Glutamatergic neuron (in vitro differentiated cells): ENCODE measurements at regions not wholly inside any gene's neighbourhood (a gene's known extent, or its start where the extent isn't known, plus 50 kb on each side); places are given as distances from the start of the nearest gene placed in this dataset.

Source experiments
- DNase-seq: peaks from one replicate; pipeline ENCODE4 v3.0.0; 2022
- H3K27ac Mint-ChIP-seq: one replicate; pipeline ENCODE4 v1.8.0; 2020; ENCODE audit warnings: mild to moderate bottlenecking, mixed read lengths, inconsistent platforms; ENCODE audit not compliant: unreplicated experiment
- H3K27me3 Mint-ChIP-seq: one replicate; pipeline ENCODE4 v1.8.0; 2020; ENCODE audit warnings: mild to moderate bottlenecking, moderate library complexity, mixed read lengths, inconsistent platforms; ENCODE audit not compliant: unreplicated experiment
- H3K36me3 Mint-ChIP-seq: one replicate; pipeline ENCODE4 v1.8.0; 2020; ENCODE audit warnings: mild to moderate bottlenecking, mixed read lengths, inconsistent platforms; ENCODE audit not compliant: unreplicated experiment
- H3K4me1 Mint-ChIP-seq: one replicate; pipeline ENCODE4 v1.8.0; 2020; ENCODE audit warnings: mild to moderate bottlenecking, low read depth, mixed read lengths, inconsistent platforms; ENCODE audit not compliant: unreplicated experiment
- H3K4me3 Mint-ChIP-seq: one replicate; pipeline ENCODE4 v1.8.0; 2020; ENCODE audit warnings: mild to moderate bottlenecking, mixed read lengths, inconsistent platforms; ENCODE audit not compliant: unreplicated experiment
- H3K9me3 Mint-ChIP-seq: one replicate; pipeline ENCODE4 v1.8.0; 2020; ENCODE audit warnings: mild to moderate bottlenecking, moderate library complexity, mixed read lengths, inconsistent platforms; ENCODE audit not compliant: unreplicated experiment
- CTCF ChIP-seq: fragments of 200-600 bp; sonication (generic); IDR thresholded peaks from one replicate; pipeline ENCODE4 v1.5.0; 2021; ENCODE audit not compliant: partially characterized antibody, unreplicated experiment

- DNase-seq, result no peak
- TF ChIP-seq CTCF, result no peak
- Mint-ChIP-seq H3K4me3 (no peak overlapping the region), H3K36me3 (no peaks in the 10 kb centered on the region), H3K27ac (no peak overlapping the region), H3K4me1 (peaks cover 11% of the 10 kb centered on the region), H3K27me3 (peaks cover 4% of the 10 kb centered on the region), H3K9me3 (no peaks in the 10 kb centered on the region)
Observed at GRCh38 chr5:167725264-167725663, 566.2 kb upstream of the WWC1 start.

- peaks cover 11% of the 10 kb centered on the region for H3K4me1 Mint-ChIP-seq
- peaks cover 4% of the 10 kb centered on the region for H3K27me3 Mint-ChIP-seq
- no peaks in the 10 kb centered on the region for H3K36me3 Mint-ChIP-seq
- no peak for TF ChIP-seq CTCF
- H3K27ac Mint-ChIP-seq, result no peak overlapping the region
- H3K4me3 Mint-ChIP-seq, result no peak overlapping the region
- no peaks in the 10 kb centered on the region for H3K9me3 Mint-ChIP-seq
- DNase-seq, result peak; percentile 55
Observed at GRCh38 chr5:167725741-167726140, 565.7 kb upstream of the WWC1 start.

GRCh38 chr5:167726642-167727041 is 564.8 kb upstream of the WWC1 start:
- H3K4me1 Mint-ChIP-seq, result peaks cover 11% of the 10 kb centered on the region

GRCh38 chr5:167730121-167730520 is 561.3 kb upstream of the WWC1 start:
- Mint-ChIP-seq H3K4me3 (no peak overlapping the region), H3K27me3 (no peaks in the 10 kb centered on the region), H3K4me1 (peaks cover 20% of the 10 kb centered on the region), H3K36me3 (no peaks in the 10 kb centered on the region), H3K27ac (no peak overlapping the region), H3K9me3 (peaks cover 1% of the 10 kb centered on the region)
- no peak for DNase-seq
- no peak for TF ChIP-seq CTCF

More at GRCh38 chr5:167726642-167727041, 564.8 kb upstream of the WWC1 start:
- Mint-ChIP-seq H3K27ac (no peak overlapping the region), H3K36me3 (no peaks in the 10 kb centered on the region), H3K9me3 (no peaks in the 10 kb centered on the region), H3K27me3 (peaks cover 4% of the 10 kb centered on the region), H3K4me3 (no peak overlapping the region)
- no peak for TF ChIP-seq CTCF
- DNase-seq, result no peak

- no peak for TF ChIP-seq CTCF
- Mint-ChIP-seq H3K9me3 (peaks cover 1% of the 10 kb centered on the region), H3K4me1 (peaks cover 16% of the 10 kb centered on the region), H3K36me3 (no peaks in the 10 kb centered on the region), H3K27ac (no peak overlapping the region), H3K4me3 (no peak overlapping the region), H3K27me3 (no peaks in the 10 kb centered on the region)
- DNase-seq, result no peak
Observed at GRCh38 chr5:167730656-167731055, 560.8 kb upstream of the WWC1 start.
